Psoas muscle (tissue), 7 donors: ENCODE measurements at regions not wholly inside any gene's neighbourhood (a gene's known extent, or its start where the extent isn't known, plus 50 kb on each side); places are given as distances from the start of the nearest gene placed in this dataset.

Source experiments
- ATAC-seq, 4 donors: fragments of 200-7000 bp; cut with Tn5 transposase; one replicate each; pipeline ENCODE4 v1.9.1; 2020; ENCODE audit warnings: moderate library complexity in 3 of 4, mild to moderate bottlenecking in 2 of 4
- DNase-seq, 2 donors: peaks; one replicate each; pipeline ENCODE4 v3.0.0-alpha.2; 2020
- H3K27ac ChIP-seq: fragments of 200-600 bp; one replicate; pipeline ENCODE4 v1.8.0; 2022
- H3K27me3 ChIP-seq, 3 donors: fragments of 200-600 bp in 1 of 3; one replicate each; pipeline versions ENCODE4 v1.6.1 to v1.8.0; 2013 to 2022; ENCODE audit warnings: low read length in 2 of 3, mild to moderate bottlenecking in 2 of 3, moderate library complexity in 1 of 3; ENCODE audit not compliant: insufficient read depth in 3 of 3
- H3K36me3 ChIP-seq, 2 donors: fragments of 200-600 bp in 1 of 2; one replicate each; pipeline versions ENCODE4 v1.6.1 to v1.8.0; 2013 to 2022; ENCODE audit warnings: low read depth in 1 of 2, mild to moderate bottlenecking in 1 of 2, moderate library complexity in 1 of 2; ENCODE audit not compliant: insufficient read depth in 1 of 2
- H3K4me1 ChIP-seq: fragments of 200-600 bp; one replicate; pipeline ENCODE4 v1.8.0; 2022
- H3K4me3 ChIP-seq: fragments of 200-600 bp; one replicate; pipeline ENCODE4 v1.8.0; 2022; ENCODE audit warnings: mild to moderate bottlenecking
- H3K9me3 ChIP-seq: fragments of 200-600 bp; one replicate; pipeline ENCODE4 v1.8.0; 2022
- WGBS, 3 donors: extraction: QIAGEN DNeasy Blood & Tissue Kit; methylation state at CpG; one replicate each; pipeline versions ENCODE4 v1.1.6 to v1.1.7; 2013; 5-methylcytosine and 5-hydroxymethylcytosine counted together
- intact Hi-C, 2 donors: fragments of 100-400 bp; cut with DNase I; formaldehyde crosslinking; loops; one replicate each; pipeline versions ENCODE4 v1.11.0 to v1.14.2; 2022
- TF ChIP-seq, protein P1 (sequence below): fragments of 200-600 bp; IDR thresholded peaks from one replicate; pipeline ENCODE4 v1.8.0; 2022; ENCODE audit warnings: antibody characterized with exemption
- donor health status: healthy with polysubstance abuse.
- donor health status: DM: no; HTN: no; CAD: no; lungs with moderate emphysema.
- donor health status: Bipolar disorder and iron deficiency.
- donor health status: healthy.
- donor health status: DM: yes; HTN: yes; CAD: no.
- donor health status: DM: no; HTN: no; CAD: no.
- donor health status: DM: yes; HTN: yes; CAD: no.

DNA sequence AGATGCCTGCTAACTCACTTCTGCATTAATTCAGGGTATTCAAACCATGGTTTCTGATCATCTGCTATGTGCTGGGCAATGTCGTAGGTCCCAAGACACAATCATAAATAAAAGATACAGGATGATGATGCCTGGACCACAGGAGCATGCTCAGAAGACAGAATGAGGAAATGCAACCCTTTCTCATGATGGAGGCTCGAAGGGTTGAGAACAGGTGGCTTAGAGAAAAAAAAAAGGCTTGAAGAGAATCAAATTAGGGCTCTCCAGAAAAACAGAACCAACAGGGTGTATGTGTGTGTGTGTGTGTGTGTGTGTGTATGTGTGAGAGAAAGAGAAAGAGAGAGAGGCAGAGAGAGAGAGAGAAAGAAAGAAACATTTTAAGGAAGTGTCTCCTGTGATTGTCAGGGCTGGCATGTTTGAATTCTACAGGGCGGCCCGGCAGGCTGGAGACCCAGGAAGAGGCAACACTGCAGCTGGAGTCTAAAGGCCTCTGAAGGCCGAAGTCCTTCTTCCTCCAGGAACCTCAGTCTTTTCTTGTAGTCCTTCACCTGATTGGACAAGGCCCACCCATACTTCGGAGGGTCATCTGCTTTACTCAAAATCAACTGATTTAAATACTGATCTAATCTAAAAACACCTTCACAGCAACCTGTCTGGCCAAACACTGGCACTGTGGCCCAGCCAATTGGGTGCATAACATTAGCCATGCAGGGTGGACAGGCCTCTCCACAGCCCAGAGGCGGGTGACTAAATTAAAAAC lies 143.8 kb downstream of the ERMARD start:
- H3K4me3 ChIP-seq = no peak overlapping the region
- H3K4me1 ChIP-seq = no peaks in the 10 kb centered on the region
- DNase-seq (no peak), ATAC-seq (no peak)
- WGBS, 3 donors = 77 to 80% (median 78%) methylated on average over 7 of the region's 7 CpGs
- H3K36me3 ChIP-seq = no peaks in the 10 kb centered on the region
- no peak overlapping the region for H3K27ac ChIP-seq
- no peaks in the 10 kb centered on the region for H3K9me3 ChIP-seq
- TF ChIP-seq, protein P1, sequence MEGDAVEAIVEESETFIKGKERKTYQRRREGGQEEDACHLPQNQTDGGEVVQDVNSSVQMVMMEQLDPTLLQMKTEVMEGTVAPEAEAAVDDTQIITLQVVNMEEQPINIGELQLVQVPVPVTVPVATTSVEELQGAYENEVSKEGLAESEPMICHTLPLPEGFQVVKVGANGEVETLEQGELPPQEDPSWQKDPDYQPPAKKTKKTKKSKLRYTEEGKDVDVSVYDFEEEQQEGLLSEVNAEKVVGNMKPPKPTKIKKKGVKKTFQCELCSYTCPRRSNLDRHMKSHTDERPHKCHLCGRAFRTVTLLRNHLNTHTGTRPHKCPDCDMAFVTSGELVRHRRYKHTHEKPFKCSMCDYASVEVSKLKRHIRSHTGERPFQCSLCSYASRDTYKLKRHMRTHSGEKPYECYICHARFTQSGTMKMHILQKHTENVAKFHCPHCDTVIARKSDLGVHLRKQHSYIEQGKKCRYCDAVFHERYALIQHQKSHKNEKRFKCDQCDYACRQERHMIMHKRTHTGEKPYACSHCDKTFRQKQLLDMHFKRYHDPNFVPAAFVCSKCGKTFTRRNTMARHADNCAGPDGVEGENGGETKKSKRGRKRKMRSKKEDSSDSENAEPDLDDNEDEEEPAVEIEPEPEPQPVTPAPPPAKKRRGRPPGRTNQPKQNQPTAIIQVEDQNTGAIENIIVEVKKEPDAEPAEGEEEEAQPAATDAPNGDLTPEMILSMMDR = no peak
- peaks cover 0 to 3% (median 0%) of the 10 kb centered on the region in 3 donors for H3K27me3 ChIP-seq
- intact Hi-C loops = no loop called here

DNA sequence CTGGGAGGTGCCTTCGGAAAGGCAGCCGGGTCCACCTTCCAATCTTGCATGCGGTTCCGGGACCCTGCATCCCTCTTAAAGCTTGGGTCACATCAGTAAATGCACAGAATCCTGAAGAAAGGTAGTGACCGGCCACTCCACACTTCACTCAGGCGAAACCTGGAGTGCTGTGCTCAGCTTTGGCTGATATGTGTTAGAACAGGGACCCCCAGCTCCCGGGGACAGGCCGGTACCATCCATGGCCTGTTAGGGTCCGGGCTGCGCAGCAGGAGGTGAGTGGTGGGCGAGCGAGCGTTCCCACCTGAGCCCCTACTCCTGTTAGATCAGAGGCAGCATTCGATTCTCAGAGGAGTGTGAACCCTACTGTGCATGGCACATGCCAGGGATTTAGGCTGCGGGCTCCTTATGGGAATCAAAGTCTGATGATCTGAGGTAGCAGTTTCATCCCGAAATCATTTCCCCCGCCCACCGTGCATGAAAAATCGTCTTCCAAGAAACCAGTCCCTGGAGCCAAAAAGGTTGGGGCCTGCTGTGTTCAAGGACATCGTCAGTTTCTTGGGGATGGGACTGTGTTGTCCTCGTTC lies 143.0 kb downstream of the ERMARD start:
- intact Hi-C loops = no loop called here
- no peak overlapping the region for H3K4me3 ChIP-seq
- H3K36me3 ChIP-seq = no peaks in the 10 kb centered on the region
- WGBS, 3 donors = 84 to 85% (median 85%) methylated on average over 21 of the region's 21 CpGs
- DNase-seq (no peak), ATAC-seq (no peak)
- no peak overlapping the region for H3K27ac ChIP-seq
- no peaks in the 10 kb centered on the region for H3K9me3 ChIP-seq
- H3K27me3 ChIP-seq = peaks cover 0 to 5% (median 0%) of the 10 kb centered on the region in 3 donors
- H3K4me1 ChIP-seq = no peaks in the 10 kb centered on the region
- TF ChIP-seq, protein P1 = no peak

DNA sequence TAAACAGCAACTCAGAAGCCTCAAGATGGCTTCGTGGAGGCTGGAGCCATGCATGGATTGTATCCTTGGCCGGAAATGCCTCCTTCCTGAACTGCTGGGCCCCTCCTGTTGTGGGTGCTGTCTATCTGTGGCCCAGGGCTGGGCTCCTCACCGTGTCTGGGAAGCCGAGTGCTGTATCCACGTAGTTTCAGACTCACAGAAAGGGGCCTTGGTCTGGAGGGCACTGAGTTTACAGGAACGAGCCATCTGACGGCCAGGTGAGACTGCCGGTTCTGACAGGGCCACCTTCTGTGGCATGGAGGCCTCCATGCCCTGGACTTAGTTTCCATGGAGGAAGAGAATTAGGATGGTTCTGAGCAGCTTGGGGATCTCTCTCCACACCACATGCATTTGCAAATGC lies 142.2 kb downstream of the ERMARD start:
- no peak for DNase-seq
- intact Hi-C loops = no loop called here
- Histone ChIP-seq H3K27ac (no peak overlapping the region), H3K4me3 (no peak overlapping the region), H3K9me3 (no peaks in the 10 kb centered on the region), H3K4me1 (no peaks in the 10 kb centered on the region), H3K27me3 (peaks cover 0 to 7% (median 0%) of the 10 kb centered on the region in 3 donors), H3K36me3 (no peaks in the 10 kb centered on the region)
- TF ChIP-seq, protein P1 = no peak
- no peak for ATAC-seq
- WGBS, 3 donors = 68 to 77% (median 68%) methylated on average over 8 of the region's 8 CpGs

DNA sequence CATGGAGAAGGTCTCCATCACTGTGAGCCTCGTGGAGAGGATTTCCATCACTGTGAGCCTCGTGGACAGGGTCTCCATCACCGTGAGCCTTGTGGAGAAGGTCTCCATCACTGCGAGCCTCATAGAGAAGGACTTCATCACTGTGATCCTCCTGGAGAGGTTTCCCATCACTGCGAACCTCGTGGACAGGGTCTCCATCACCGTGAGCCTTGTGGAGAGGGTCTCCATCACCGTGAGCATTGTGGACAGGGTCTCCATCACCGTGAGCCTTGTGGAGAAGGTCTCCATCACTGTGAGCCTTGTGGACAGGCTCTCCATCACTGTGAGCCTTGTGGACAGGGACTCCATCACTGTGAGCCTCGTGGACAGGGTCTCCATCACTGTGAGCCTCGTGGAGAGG lies 140.4 kb downstream of the ERMARD start:
- Histone ChIP-seq H3K4me1 (no peaks in the 10 kb centered on the region), H3K9me3 (no peaks in the 10 kb centered on the region), H3K4me3 (no peak overlapping the region), H3K36me3 (no peaks in the 10 kb centered on the region), H3K27me3 (peaks cover 0 to 7% (median 0%) of the 10 kb centered on the region in 3 donors), H3K27ac (no peak overlapping the region)
- DNase-seq (no peak), ATAC-seq (no peak)
- intact Hi-C loops = no loop called here
- TF ChIP-seq, protein P1 = no peak
- 65 to 71% (median 68%) methylated on average over 11 of the region's 11 CpGs for WGBS, 3 donors
